GM12892 (cell line): ENCODE measurements at regions not wholly inside any gene's neighbourhood (a gene's known extent, or its start where the extent isn't known, plus 50 kb on each side); places are given as distances from the start of the nearest gene placed in this dataset.

Experiments used
- POLR2A ChIP-seq: IDR thresholded peaks from 2 replicates; pipeline ENCODE4 v1.6.1; 2011; ENCODE audit warnings: low read depth, low read length, control low read depth
- POLR2AphosphoS5 ChIP-seq: IDR thresholded peaks from 2 replicates; pipeline ENCODE4 v1.6.1; 2011; ENCODE audit warnings: low read depth, low read length, control low read depth

GRCh38 chr18:22710673-22711191 is 222.4 kb upstream of the RBBP8 start:
- TF ChIP-seq POLR2A = no peak
- TF ChIP-seq POLR2AphosphoS5 = no peak
